ENCODE measurements at regions not wholly inside any gene's neighbourhood (a gene's known extent, or its start where the extent isn't known, plus 50 kb on each side); places are given as distances from the start of the nearest gene placed in this dataset.

DNA sequence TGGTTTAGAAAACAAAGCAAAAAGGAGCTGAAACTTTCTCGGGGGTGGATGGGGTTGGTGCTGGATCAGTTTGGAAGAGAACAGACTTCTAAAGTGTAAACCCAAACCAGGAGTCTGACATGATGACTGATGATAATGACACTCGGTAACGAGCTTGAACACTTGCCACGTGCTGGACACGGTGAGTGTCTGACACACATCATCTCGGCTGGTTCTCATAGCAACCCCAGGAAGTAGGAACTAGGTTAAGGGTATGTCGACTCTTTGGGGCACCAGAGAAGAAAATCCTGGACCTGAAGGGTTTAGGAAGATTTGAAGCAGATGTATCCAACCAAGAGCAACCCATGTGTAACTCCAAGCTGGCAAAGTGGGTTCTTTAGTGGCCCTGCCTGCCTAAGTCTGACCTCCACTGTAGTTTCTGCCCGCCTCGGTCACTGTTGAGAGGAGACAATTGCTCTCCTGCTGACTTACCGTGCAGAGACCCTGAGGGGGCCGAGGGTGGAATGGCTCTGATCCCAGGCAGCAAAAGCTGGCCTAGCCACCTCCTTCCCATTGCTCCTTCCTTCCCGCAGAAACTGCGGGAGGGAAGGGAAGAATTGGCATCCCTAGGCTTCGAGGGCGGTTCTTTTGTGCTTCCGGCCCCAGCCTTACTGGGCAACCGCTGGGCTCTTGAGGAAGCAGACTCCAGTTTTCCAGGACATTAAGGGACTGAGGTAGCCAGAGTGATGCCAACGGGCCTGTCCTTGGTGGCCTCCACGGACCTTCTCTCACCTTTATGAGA lies 156.0 kb downstream of the TOMM20 start:
- no peak for DNase-seq

DNA sequence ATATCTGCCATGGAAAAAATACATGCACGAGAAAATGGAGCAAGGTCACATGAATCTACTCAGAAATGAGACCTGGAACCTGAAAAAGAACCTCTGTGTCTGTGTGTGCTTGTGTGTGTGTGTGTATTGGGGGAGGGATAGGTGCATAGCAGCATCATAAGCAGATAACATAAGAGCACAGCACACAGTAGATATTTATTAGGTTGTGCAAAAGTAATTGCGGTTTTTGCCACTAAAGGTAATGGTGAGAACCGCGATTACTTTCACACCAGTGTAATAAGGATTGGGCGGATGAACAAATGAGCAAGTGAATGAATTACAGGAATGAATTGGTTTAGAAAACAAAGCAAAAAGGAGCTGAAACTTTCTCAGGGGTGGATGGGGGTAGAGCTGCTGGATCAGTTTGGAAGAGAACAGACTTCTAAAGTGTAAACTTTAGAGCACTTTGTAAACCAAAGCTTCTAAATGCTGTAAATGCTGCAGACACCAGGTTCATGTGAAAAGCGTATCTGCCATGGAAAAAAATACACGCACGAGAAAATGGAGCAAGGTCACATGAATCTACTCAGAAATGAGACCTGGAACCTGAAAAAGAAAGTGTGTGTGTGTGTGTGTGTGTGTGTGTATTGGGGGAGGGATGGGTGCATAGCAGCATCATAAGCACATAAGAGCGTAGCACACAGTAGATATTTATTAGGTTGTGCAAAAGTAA lies 156.9 kb downstream of the TOMM20 start:
- DNase-seq = no peak

DNA sequence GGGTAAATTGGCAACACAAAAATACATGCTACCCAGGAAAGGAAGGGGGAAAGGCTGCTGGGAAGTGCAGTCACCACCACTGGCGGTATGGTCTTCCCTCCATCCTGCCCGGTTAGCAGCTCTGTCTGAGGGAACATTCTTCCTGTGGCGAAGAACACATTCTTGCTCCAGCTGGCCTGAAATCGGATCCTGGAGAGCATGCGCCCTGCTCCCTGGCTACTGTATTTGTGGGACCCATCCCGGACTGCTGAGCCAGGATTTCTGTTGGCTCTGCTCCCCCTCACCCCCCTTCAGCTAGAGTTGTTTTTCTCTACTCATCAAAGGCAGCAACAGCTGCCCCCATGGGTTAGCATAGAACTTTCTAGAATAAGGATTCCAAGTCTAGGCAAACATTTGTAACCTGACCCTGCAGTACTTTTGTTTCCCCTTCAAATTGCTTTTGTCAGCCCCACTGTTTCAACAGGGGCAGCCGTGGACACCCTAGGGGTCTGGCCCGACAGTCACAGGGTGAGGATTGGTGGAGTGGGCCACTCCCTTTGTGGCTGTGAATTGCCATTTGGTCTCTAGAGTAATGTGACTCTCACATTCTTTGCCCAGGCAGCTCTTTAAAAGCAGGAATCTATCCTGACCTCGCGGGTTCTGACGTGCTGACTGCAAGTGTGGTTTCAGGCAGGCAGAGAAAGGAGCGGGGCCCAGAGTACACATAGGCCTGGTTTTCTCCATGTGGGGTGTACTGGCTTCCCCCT lies 157.7 kb downstream of the TOMM20 start:
- DNase-seq = peak; percentile 92

DNA sequence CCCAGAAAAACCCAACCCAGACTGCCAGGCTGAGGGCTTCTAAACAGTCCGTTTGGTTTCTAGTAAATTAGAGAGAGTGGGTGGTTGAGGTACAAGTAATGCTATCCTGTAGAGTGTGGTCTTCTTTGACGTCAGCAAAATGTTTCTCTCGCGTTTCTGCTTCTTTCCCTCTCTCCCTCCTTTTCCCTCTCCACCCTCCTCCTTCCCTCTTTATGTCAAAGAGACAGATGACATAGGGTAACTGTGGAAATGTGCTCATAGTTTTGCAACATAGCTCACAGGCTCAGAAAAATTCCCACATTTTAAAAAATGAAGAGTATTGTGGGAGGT lies 158.3 kb downstream of the TOMM20 start:
- no peak for DNase-seq

DNA sequence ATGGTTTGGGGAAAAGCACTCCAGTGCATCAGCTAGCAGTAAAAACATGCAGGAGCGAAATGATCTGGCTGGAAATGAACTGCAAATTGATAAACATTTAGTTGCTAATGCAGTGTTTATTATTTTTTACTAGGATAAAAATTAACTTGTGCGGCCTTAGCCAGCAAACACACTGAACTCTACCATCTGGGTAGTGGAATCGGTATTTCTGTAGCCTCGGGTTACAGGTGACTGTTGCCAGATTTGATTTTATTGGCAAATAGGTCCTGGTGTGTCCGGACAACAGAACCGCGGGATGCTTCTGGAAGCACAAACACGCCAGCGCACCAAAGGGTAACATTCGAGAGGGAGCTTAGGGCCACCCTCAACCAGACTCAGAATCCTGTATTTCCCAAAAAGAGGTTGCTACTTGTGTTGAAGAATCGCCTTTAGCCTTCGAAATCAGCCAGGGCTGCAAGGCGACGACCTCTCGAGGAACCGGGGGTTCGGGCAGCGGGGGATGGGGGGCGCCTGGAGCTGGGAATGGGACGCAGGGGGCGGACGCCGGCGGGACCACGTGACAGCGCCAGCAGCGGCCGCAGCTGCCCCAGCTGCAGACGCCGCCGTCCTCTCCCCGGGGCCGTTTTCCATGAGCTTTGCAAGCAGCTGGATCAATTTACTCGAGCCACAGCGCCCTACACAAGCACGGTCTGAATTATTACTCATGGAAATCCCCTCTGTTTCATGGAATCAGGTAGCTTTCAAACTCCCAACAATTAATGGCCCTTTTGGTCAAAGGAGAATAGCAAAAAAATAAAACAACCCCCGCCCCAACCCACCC lies 158.8 kb downstream of the TOMM20 start:
- DNase-seq = peak; percentile 74

DNA sequence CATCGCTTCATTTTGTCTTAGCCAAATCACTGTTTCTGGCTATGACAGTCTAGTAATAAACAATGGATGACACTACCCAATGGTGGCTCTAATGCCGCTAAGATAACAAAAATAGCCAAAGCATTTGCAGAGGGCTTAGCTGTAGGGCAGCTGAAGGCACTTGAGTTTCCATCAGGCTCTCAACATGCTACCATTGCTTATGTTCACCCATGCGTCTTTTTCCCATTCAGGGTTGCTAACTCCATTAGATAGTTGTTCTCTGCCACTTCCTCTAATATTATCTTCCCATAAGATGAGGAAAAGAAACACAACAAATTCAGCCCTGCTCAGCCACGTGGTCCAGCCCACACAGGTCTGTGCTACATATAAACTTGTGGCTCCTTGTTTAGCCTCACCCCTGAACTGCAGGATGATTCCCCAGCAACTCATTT lies 159.6 kb downstream of the TOMM20 start:
- no peak for DNase-seq

DNA sequence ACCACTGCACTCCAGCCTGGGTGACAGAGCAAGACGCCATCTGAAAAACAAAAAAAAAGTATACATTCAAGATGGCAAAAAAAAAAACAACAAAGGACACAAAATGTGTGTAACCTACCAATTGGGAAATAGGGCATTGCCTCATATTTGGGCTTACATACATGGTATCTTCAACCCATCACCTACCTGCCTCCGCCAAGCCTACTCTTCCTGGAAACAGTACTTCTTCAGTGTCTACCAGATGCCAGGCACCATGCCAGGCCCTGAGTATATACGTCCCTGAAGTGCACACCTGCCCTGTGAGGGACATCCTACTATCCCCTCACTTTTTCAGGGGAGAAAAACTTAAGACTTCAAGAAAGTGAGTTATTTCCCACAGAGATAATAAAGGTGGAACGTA lies 160.2 kb downstream of the TOMM20 start:
- DNase-seq = no peak

DNA sequence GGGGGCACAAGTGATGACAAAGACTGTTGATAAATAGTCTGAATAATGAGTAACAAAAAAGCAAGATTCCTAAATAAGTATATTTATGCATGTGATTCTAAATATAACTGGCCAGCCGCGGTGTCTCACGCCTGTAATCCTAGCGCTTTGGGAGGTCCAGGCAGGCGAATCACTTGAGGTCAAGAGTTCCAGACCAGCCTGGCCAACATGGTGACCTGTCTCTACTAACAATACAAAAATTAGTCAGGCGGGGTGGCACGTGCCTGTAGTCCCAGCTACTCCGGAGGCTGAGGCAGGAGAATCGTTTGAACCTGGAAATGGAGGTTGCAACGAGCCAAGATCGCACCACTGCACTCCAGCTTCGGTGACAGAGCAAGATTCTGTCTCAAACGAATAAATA lies 161.5 kb downstream of the TOMM20 start:
- no peak for DNase-seq

DNA sequence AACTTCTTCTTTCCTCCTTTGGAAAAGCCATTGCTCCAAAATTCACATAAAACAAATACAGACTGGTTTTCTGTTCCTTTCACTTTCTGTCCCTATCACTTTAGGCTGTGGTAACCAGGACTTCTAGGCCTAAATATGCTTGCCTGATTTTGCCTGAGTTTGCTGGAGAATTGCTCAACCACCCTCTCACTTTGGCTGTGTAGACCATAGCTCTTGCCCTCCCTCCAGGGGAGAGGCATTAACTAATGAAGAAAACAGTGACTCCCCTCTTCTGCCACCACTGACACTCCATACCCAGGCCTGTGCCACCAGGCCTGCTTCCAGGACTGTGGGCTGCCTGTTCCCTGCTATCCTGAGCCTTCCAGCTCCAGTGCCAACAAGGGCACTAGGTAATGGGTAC lies 163.5 kb downstream of the TOMM20 start:
- no peak for DNase-seq

DNA sequence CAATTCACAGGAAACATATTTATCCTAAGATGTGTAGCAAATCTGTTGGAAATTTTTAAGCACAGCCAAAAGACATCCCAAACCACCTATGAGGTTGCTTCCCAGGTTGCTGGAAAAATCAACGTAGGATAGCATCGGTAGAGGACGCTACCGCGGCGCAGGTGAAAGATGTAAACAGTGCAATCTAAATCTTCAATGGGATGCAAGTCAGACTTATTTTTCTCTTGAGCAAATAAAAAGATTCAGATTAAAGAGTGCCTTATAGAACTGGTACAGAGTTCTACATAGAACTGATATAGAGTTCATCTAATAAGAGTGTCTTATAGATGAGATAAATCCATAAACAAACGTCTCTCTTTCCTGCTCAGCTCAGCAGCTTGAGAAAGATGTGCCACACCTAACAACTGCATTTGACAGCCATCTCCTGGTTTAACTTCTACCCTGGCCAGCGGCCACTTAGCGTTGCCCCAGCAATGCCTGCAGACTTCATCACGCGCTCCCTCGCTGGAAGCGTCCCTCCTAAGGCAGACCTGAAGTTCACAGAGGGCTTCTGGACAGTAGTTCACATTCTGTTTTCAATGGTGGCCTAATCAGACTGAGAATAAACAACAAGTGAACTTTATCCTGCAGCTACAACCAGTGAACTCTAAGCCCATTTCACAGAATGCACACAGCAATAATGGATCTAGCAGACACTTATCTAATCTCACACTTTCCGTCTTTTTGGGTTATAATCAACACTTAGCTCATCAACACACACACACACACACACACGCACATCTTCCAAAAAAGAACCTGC lies 164.5 kb downstream of the TOMM20 start:
- no peak for DNase-seq

DNA sequence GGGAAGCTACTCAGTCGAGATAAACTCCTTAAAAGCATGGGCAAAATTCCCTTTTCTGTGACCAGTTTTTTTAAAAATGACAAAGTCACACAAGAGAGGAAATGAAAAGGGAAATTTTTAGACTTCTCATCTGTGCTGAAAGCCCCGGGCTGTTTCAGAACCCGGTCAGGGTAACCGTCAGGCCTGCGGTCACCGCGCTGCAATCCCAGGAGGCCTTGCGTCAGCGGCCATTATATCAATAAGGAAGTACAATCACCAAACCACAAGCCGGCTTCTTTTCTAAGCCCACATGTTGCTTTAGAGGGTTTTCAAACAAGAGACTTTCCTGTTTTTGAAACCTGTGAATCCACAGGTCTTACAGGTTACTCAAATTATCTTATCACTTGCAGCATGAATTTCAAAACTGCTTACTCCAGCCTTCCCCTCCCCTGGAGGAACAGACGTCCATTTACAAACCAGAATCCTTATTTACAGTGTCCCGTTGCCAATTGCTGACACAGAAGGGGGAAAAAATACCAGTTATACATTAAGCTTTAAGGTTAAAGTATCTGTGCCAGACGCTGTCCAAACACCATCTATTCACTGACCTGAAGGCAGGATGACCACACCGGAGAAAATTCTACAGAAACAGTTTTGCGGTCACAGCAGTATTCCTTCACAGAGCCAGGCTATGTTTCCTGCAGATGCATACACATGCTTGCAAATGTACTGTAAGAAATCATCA lies 165.3 kb downstream of the TOMM20 start:
- peak; percentile 92 for DNase-seq

DNA sequence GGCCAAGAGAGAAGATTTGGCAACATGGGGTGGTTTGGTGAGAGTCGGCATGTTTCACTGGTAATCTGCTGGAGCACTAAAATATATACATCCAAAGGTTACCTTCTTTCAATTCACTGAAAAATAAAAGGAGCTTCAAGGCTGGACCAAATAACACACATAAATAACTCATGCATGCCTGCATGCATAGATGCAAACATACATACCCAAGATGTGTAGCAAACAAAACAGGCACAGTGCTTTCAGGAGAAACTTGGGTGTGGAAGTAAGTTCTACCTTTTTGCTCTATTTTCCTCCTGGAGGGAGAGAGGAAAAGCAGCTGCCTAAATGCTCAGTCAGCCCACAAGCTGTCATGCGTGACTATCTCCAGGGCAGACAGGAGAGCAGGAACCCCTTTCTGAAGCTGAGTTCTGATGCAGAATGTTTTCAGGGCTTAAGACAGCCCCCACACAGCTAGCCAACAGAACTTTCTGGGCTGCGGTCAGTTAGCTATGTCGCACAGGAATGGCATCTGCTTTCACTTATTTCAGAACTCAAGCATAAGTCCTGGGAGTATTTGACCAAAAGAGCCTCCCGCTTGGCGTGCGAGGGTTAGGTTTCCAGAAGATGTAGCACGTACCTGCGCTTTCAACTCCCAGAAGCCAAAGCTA lies 166.2 kb downstream of the TOMM20 start:
- peak; percentile 98 for DNase-seq

DNA sequence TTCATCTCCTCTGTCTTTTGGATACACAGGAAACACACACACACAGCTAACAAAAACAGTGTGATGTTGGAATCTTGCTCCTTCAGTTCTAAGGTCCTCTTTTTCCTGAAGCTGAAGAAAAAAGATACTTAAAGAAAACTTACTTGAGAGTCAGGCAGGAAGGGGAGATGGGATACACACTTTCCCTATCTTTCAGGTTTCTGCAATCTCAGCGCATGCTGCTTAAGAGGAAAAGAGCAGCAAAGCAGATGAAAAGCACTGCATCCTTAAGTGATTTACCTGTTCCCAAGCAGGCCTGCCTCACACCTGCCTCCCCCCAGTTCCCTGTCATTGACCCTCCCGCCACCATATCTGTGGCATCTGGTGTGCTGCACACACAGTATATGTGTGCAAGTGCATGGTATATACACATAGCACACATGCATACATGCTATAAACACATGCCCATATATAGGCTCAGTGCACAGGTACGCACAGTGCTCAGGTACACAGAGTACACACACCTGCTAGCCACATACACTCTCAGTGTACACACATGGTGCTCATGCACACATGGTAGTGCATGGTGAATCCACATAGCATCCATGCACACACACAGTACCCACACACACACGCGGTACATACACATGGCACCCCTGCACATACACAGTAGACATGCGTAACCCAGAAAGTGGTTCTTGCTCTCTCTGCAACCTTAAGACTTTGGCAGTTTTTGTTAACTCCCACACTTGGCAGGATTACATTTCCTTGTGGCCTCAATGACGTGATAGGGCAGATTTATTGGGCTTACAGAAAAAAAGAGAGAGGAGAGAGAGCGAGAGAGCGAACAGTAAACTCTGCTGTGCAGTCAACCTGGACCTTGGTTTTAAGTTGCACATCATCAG lies 166.9 kb downstream of the TOMM20 start:
- peak; percentile 77 for DNase-seq

DNA sequence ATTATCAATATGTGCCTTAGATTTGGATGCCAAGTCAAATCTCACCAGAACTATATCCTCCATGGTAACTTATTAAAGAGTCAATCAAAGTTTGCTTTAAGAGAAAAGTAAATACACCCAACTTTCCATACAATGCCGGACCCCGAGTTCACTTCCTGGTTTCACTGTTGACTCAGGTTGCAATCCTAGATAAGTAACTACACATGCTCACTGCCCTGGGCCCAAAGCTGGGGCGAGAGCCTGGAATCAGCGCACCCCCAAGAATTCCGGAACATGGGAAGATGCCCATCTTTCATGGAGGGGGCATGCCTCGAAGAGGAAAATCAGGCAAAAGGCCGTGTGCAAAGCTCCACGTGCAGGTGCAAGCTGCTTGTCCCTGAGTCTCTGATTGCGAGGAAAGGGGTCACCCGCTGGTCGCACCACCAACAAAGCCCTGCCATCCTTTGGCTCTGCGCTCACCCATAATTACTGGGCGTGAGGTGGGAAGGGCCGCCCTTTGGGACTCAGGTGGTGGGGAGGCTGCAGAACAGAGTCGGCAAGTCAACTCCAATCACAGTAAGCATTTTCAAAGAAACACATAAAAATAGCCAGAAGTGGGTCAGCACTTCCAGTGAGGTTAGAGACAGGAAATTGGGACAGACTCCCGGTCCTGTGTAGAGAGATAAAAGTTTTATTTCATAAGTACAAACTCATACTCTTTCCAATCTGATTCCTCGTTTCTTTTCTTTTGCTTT lies 167.7 kb downstream of the TOMM20 start:
- no peak for DNase-seq

DNA sequence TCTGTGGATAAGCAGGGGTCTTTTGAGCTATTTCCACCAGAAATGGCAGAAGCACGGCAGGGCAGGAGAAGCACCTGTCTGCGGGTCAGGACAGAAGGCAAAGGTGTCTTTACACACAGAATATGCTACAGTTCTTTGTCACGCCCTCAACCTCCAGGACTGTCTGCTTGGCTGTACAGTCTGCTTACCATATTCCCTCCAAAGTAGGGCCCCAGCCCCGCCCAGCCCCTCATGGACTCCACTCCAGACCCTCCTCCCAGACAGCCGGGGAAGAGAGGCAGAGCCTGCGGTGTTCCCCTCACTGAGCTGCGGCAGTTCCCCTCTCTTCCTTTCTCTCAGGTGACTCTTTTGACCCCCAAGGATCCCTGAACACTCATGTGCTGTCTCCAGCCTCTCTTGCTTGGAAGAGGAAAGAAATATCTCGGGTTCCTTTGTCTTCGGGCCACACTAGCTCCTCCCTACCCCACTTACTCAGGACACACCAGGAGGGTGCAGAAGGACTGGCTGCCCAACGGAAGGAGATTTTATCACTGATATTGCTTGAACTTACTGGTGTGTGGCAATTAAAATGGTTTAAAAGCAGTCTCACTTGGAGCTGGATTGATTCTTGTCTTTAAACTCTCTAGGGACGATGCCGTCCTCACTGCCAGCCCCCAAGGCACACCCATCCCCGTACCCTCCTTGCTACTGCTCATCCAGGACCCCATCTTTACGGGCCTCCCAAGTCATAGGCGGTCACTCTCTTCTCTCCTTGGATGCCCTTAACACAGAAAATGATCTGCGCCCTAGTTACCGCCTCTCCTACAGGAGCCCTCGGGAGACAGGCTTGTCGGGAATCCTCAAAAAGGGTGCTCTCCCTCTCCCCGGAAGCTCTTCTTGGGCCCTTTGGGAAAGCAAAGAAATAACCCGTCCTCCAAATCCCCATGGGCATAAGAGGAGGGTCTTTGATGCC lies 169.7 kb downstream of the TOMM20 start:
- DNase-seq = no peak

DNA sequence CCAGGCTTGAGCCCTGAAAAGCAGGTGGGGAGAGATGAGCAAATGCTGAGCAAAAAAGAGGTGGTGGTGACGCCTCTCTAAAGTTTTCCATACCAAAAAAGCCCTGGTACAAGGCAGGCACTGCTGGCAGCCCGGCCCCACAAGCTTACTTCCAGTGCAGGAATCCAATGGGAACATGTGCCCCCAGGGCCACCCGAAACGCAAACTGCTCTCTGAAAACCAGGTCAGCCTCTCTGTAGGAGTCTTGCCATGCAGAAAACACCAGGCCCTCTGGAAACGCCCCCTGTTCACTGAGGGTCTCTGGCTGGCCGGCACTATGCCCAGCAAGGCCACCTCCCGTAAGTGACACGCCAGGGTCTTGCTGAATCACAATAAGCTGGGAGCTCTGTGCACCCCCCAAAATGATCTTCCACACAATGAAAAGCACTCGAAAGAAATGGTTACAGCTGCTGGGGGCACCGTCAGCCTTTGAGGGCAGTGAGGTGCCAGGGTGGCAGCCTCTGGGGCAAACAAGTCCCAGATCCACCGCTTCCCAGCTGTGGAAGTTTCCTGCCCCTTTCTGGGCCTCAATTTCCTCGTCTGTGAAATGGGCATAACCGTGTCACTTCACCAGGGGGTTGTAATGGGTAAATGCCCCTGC lies 170.5 kb downstream of the TOMM20 start:
- no peak for DNase-seq

DNA sequence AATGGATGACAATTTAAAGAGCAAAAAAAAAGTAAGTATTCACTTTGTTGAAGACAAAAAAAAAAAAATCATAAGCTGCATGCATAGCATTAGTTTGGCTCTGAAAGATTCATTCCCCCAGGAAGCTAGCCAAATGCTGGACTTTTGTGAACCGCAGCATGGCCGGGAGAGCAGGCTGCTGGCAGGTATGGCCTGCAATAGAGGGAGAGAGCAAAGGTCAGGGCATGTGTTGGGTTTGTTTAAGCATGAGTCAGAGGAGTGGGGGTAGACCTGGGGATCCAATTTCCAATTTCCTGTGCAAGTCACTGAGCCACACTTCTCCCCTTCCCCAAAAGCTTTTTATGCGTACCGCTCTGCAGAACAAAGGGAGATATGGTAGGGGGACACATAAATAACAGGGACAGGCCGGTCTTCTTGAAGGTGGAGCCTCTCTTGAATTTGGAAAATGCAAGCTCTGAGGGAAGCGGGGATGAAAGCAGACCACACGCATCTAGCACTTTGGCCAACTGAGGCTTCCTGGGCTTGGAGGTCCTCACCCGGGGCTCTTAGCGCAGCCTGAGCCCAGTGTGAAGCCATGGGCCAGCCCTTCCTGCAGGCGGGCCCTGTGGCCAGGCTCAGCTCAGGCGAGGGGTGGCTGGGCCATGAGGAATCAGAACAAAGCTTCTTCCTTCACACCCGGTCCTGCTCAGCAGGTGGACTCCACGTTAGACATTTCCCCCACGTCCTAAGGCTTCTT lies 171.1 kb downstream of the TOMM20 start:
- DNase-seq = peak; percentile 83

All from EL (cell line).